ENCODE measurements at regions not wholly inside any gene's neighbourhood (a gene's known extent, or its start where the extent isn't known, plus 50 kb on each side); places are given as distances from the start of the nearest gene placed in this dataset.

DNA sequence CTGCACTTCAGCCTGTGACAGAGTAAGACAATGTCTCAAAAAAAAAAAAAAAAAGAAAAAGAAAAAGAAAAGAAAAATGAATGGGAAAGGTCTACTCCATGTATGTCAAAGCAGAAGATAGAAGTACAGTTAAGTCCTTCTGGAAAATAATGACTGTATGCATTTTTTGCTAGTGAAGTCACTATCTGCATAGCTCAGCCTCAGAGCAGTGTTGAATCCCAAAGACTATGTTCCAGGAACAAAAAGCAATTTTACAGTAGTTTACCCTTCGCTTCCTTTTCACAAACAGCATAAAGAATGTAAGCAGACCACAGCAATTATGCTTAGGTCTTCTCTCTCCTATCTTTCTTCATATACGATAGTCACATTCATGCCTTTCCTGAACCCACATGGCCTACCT lies 497.4 kb downstream of the CMPK2 start:
- TF ChIP-seq, protein P1, sequence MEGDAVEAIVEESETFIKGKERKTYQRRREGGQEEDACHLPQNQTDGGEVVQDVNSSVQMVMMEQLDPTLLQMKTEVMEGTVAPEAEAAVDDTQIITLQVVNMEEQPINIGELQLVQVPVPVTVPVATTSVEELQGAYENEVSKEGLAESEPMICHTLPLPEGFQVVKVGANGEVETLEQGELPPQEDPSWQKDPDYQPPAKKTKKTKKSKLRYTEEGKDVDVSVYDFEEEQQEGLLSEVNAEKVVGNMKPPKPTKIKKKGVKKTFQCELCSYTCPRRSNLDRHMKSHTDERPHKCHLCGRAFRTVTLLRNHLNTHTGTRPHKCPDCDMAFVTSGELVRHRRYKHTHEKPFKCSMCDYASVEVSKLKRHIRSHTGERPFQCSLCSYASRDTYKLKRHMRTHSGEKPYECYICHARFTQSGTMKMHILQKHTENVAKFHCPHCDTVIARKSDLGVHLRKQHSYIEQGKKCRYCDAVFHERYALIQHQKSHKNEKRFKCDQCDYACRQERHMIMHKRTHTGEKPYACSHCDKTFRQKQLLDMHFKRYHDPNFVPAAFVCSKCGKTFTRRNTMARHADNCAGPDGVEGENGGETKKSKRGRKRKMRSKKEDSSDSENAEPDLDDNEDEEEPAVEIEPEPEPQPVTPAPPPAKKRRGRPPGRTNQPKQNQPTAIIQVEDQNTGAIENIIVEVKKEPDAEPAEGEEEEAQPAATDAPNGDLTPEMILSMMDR (IDR thresholded peaks at IDR 0.05; ENCODE audit: insufficient read depth, low read depth, low read length): no peak
- TF ChIP-seq EZH2 (IDR thresholded peaks at IDR 0.05; ENCODE audit: insufficient read depth, low read length): no peak
